ENCODE measurements at regions not wholly inside any gene's neighbourhood (a gene's known extent, or its start where the extent isn't known, plus 50 kb on each side); places are given as distances from the start of the nearest gene placed in this dataset.
"Not testable (repeated sequence)": the region's sequence is repeated elsewhere in the genome, so short reads cannot be mapped to it uniquely, and the experiment has no call there.

- DNase-seq (ENCODE audit: low spot score), result no peak
Observed at GRCh38 chr11:110347660-110348059, 51.2 kb upstream of the RDX start.

- peak; percentile 3 for DNase-seq (ENCODE audit: low spot score)
Observed at GRCh38 chr11:110349138-110349996, 53.0 kb upstream of the RDX start.

DNA sequence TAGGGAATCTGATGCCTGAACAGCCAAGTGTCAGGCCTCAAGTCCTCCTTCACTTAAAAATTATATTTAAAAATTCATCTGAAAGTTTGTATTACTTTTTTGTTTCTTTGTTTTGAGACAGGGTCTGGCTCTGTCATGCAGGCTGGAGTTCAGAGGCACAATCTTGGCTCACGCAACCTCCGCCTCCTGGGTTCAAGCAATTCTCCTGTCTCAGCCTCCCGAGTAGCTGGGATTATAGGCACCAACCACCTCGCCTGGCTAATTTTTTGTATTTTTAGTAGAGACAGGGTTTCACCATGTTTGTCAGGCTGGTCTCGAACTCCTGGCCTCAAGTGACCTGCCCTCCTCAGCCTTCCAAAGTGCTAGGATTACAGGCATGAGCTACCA is 53.6 kb upstream of the RDX start:
- not testable (repeated sequence) for DNase-seq (ENCODE audit: low spot score)

GRCh38 chr11:110355011-110355744 is 58.8 kb upstream of the RDX start:
- no peak for DNase-seq (ENCODE audit: low spot score)

DNA sequence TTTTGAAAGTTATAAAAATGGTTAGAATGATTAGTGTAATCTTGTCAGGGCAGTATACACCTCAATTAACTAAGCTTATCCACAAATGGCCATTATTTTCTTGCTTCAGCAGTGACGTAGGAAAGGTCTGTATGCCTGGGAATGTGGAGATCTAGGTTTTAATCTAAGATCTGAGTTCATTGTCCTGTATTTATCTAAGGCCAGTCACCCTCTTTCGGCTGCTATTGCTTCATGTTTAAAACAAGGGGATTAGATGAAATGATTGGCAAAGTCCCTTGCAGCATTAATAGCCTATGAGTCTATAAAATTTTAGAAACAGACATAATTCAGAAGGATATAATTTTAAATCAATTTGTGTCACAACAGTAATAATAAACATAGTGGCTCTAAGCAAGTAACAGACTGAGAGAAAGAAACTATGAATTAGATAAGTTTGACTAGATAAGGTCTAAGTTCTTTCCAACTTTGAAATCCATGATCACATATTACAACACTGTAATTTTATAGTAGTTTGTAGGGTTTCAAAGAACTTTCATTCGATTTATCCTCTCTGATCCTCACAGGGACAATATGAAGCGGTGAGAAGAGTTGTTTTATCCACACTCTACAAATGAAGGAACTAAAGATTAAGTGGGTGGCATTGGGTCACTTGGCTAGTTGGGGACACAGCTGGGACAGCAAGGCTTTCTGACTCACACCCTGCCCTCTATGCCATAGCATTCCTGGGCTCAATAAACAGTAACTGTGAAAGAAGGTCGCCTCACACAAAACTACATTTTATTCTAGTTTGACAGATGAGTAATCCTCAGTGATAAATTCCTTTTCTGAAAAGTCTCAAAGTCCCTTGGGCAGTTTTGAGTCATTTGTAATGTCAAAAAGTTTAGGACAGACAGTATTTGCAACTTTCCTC is 60.6 kb upstream of the RDX start:
- DNase-seq (ENCODE audit: low spot score), result no peak

- no peak for DNase-seq (ENCODE audit: low spot score)
Observed at GRCh38 chr11:110358336-110358735, 61.9 kb upstream of the RDX start.

DNA sequence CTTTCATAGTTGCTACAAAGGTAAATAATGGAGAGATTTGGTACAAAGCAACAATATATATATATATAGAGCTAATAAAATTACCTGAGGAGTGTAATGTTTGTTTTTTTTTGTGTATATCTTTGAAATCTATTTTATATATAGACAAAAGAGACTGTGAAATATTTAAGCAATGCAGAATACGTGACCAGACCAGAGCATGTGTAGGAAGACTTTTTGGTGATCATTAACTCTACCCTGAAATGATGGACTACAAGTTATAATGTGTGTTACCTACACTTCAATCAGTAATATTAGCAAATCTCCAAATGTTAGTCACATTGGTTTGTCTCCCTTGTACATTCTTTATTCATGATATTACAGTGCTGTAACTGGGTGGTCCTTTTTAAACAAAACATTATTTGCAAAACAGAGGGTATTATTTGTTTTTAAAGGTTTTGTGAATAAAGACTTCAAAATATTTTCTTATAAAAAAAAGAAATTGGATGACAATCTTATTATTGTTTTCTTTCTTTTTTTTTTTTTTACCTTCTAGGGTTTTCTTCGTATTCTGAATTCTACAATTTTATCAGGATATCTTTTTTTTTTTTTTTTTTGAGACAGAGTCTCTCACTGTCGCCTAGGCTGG is 64.5 kb upstream of the RDX start:
- DNase-seq (ENCODE audit: low spot score), result not testable (repeated sequence)

DNA sequence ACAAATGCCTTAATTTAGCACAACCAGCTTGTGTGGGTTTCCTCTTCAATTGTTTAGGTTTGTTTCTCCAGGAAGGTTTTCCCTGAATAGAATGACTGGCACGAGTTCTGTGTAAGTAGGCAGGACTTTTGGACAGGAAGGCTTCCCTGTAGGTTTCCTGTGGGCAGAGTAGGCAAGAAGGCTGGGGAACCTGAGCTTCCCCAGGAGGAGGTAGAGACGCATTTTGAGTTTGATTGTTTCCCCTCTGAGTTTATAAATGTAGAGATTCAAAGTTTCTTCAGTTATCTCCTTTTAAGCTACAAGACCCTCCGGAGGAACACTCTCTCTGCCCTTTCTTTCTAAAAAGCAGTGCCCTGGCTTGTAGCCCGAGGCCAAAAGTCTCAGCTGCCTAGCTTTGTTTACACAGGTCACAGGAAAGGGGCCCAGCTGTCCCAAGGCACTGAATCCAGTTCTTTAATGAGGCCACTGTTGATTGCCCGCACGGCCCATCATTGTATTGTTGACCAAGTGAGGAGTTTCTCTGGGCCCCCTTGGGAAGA is 66.6 kb upstream of the RDX start:
- DNase-seq (ENCODE audit: low spot score), result no peak

DNA sequence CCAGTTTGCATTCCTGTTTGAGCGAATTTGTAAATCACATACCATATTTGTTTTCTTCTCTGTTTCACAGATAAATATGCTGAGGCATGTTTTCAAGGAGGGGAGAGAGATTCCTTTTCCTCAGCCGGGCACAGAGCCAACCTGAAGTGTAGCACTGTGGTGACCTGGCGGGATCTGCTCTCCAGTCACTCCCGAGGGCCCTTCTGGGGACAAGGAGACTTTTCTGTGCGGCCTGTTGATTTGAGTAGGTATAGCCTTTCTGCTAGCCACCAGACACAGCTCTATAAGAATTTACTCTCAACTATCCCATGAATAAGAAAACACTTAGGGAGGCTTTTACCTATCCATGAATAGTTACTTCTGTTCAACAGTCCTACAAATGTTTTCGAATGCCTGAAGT is 63.5 kb upstream of the FDX1 start:
- DNase-seq (ENCODE audit: low spot score), result no peak

DNA sequence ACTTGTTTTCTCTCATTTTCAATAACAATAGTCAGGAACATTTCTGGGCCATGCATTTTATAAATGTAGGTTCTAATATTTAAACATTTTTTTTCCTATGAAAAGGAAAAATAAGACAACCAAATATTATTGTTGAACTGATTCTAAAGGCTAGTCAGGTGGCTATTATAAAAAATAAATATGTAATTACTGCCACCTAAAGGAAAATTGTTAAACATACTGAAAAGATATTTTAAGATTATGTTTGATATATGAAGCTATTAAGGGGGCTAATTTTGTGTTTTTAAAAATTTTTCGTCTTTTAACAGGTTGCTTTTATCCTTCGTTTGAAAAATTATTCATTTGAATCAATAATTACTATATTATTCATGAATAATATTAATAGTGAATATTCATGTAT is 62.2 kb upstream of the FDX1 start:
- no peak for DNase-seq (ENCODE audit: low spot score)

DNA sequence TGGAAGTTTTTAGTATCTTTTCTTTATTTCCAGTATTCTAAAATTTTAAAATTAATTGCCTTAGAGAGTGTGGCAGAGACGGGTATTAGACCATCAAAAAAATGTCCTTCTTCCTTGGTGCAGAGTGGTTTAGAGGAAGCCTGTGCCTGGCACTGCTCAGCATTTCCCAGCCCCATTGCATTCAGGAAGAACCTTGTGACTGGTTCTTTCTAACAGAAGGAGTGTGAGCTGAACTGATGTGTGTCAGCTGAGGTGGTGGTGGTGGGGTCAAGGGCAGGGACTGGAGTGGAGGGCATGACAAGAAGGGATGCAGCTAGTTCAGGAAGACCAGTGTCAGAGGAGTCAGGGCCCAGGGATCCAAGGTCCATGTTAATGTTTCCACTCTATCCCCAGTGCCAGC is 58.7 kb upstream of the FDX1 start:
- no peak for DNase-seq (ENCODE audit: low spot score)

DNA sequence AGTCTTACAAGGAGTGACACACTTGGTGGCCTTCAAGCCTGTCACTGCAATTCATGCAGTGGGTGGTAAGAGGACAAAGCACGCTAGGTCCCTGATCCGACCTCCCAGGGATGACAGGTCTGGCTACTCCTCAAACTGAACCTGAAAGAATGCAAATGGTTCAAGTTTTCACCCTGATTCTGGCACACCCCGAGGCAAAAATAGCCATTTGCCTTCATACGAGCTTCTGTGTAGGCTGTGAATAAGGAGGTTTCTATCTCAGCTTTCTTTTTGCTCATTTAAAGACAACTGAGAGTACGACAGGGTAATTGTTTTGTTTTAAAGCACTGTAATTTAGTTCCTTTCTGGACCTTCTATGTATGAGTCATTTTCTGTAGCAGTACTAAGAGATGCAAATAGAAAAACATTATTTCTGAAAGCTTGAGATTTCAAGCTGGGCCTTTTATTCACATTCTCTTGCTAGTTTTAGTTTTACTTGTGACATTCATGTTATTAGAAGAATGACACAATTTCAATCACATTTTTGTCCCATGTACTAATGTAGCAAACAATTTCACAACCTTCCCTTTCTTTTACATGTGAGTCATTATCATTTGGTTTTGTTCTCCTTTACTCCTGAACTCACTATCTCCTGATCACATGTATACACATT is 56.6 kb upstream of the FDX1 start:
- DNase-seq (ENCODE audit: low spot score), result no peak

DNA sequence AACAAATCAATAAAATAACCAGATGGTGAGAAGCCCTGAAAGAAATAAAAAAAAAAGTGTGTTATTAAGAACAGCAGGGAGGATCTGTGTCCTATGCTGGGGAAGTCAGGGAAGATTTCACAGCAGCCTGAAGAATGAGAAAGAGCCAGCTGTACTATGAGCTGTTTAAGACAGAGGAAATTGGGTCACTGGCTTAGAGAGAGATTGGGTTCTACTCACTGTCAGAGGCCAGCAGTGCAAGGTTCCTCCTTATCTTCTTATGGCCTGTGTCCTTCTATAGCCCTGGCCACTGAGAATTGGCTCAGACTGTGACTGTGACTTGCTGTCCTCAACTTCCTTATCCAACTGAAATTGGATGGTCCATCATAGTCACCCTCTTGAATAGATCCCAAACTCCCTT is 54.8 kb upstream of the FDX1 start:
- no peak for DNase-seq (ENCODE audit: low spot score)

DNA sequence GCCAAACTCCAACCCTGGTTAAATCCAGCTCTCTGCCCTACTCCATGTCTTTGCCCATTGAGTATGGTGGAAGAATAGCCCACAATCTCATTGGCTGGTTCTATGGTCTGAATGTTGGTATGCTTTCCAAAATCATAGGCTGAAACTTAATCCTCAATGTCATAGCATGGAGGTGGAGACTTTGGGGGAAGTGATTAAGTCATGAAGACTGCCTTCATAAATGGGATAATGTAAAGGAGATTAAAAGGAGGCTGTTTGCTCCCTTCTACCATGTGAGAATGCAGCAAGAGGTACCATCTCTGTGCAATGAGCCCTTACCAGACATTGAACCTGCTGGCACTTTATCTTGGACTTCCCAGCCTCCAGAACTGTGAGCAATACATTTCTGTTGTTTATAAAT is 54.4 kb upstream of the FDX1 start:
- DNase-seq (ENCODE audit: low spot score), result no peak

DNA sequence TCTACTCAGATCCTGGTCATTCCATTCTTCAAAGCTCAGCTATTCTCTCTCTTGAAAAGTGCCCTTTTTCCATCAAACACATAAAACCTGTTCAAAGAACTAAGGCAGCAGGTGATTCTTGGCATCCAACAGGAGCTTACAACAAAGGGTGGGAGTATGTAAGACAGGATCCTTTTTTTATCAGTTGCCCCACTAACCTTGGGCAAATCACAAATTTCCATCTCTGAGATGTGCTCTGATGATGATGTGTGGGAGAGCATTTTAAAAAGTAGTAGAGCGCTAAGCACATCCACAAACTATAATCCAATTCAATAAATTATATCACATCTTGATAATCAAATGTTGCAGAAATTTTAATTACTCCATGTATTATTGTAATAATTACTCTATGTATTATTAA is 53.7 kb upstream of the FDX1 start:
- DNase-seq (ENCODE audit: low spot score), result no peak

GRCh38 chr11:110376711-110377324 is 52.9 kb upstream of the FDX1 start:
- DNase-seq (ENCODE audit: low spot score), result peak; percentile 46

DNA sequence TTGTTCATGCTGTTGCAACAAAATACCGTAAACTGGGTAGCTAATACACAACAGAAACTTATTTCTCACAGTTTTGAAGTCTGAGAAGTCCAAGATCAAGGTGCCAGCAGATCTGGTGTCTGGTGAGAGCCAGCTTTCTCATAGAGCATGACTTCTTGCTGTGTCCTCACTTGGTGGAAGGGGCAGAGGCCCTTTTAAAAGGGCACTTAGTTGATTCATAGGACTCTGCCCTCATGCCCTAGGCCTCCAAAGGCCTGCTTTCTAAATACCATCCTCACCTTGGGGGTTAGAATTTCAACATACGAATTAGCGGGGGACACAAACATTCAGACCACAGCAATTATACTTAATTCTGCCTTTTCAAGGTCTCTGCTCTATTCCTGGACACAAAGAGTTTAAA is 52.3 kb upstream of the FDX1 start:
- no peak for DNase-seq (ENCODE audit: low spot score)

- DNase-seq (ENCODE audit: low spot score), result no peak
Observed at GRCh38 chr11:110379261-110379660, 50.5 kb upstream of the FDX1 start.

DNA sequence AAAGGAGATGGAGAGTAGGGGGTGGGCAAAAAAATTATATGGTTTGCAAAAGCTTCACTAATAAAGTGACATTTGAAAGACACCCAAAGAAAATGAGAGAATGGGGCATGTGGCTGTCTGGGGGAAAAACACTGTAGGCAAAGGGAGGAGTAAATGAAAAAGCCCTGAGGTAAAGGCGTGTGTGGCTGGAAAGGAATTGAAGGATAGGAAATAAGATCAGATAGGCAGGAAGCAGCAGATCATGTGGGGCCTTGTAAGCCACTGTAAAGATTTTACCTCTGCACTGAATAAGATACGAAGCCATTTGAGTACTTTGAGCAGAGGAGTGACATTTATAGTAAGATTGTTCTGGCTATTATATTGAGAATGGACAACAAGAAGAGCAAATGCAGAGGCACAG is 49.8 kb upstream of the FDX1 start:
- no peak for DNase-seq (ENCODE audit: low spot score)

All from CD4-positive, alpha-beta T cell treated with Interleukin-6 at 100 ng/mL for 8 hours (primary cell).